ENCODE measurements at regions not wholly inside any gene's neighbourhood (a gene's known extent, or its start where the extent isn't known, plus 50 kb on each side); places are given as distances from the start of the nearest gene placed in this dataset.

DNA sequence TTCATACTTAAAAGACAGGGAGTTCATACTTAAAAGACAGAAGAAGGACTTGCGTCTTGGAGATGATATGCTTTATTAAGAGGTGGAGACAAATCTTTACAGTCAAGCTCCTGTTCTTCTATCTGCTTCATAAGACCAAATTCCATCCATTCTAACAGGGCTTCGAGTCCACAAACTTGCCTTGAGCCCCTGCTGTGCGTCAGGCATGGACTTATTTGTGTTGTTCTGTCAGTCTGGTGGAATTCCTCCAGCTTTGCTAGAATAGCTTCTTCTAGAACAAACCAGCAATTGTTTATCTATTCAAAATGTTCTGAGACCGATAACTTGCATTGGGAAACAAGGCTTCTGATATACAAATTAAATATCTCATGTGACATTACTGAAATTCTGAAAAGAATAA lies 73.9 kb upstream of the SOX11 start:
- TF ChIP-seq JUN (IDR thresholded peaks at IDR 0.05) (no peak), RNF2 (IDR thresholded peaks at IDR 0.05; ENCODE audit: borderline replicate concordance, low read depth) (no peak), RFX5 (IDR thresholded peaks at IDR 0.05) (no peak), POLR2A (IDR thresholded peaks at IDR 0.05; ENCODE audit: low read length) (no peak), ESRRA (IDR thresholded peaks at IDR 0.05; ENCODE audit: borderline replicate concordance, low read length) (no peak), KDM1A (IDR thresholded peaks at IDR 0.05; ENCODE audit: low read depth) (no peak), RAD21 (conservative IDR thresholded peaks at IDR 0.05 in 1 of 2, IDR thresholded peaks at IDR 0.05 in 1 of 2) (no peak), NFE2L2 (conservative IDR thresholded peaks at IDR 0.05; ENCODE audit: low read length) (no peak), RARB (CRISPR knock-in tag; IDR thresholded peaks at IDR 0.05) (no peak), RCOR1 (IDR thresholded peaks at IDR 0.05; ENCODE audit: low read depth, low read length) (no peak)
- TF ChIP-seq, protein P1, sequence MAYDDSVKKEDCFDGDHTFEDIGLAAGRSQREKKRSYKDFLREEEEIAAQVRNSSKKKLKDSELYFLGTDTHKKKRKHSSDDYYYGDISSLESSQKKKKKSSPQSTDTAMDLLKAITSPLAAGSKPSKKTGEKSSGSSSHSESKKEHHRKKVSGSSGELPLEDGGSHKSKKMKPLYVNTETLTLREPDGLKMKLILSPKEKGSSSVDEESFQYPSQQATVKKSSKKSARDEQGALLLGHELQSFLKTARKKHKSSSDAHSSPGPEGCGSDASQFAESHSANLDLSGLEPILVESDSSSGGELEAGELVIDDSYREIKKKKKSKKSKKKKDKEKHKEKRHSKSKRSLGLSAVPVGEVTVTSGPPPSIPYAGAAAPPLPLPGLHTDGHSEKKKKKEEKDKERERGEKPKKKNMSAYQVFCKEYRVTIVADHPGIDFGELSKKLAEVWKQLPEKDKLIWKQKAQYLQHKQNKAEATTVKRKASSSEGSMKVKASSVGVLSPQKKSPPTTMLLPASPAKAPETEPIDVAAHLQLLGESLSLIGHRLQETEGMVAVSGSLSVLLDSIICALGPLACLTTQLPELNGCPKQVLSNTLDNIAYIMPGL (CRISPR knock-in tag; IDR thresholded peaks at IDR 0.05; ENCODE audit: borderline replicate concordance) = no peak
- TF ChIP-seq, protein P2, sequence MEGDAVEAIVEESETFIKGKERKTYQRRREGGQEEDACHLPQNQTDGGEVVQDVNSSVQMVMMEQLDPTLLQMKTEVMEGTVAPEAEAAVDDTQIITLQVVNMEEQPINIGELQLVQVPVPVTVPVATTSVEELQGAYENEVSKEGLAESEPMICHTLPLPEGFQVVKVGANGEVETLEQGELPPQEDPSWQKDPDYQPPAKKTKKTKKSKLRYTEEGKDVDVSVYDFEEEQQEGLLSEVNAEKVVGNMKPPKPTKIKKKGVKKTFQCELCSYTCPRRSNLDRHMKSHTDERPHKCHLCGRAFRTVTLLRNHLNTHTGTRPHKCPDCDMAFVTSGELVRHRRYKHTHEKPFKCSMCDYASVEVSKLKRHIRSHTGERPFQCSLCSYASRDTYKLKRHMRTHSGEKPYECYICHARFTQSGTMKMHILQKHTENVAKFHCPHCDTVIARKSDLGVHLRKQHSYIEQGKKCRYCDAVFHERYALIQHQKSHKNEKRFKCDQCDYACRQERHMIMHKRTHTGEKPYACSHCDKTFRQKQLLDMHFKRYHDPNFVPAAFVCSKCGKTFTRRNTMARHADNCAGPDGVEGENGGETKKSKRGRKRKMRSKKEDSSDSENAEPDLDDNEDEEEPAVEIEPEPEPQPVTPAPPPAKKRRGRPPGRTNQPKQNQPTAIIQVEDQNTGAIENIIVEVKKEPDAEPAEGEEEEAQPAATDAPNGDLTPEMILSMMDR (IDR thresholded peaks at IDR 0.05) = no peak
- TF ChIP-seq, protein P3, sequence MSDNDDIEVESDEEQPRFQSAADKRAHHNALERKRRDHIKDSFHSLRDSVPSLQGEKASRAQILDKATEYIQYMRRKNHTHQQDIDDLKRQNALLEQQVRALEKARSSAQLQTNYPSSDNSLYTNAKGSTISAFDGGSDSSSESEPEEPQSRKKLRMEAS (IDR thresholded peaks at IDR 0.05) = no peak
- TF ChIP-seq, protein P4, sequence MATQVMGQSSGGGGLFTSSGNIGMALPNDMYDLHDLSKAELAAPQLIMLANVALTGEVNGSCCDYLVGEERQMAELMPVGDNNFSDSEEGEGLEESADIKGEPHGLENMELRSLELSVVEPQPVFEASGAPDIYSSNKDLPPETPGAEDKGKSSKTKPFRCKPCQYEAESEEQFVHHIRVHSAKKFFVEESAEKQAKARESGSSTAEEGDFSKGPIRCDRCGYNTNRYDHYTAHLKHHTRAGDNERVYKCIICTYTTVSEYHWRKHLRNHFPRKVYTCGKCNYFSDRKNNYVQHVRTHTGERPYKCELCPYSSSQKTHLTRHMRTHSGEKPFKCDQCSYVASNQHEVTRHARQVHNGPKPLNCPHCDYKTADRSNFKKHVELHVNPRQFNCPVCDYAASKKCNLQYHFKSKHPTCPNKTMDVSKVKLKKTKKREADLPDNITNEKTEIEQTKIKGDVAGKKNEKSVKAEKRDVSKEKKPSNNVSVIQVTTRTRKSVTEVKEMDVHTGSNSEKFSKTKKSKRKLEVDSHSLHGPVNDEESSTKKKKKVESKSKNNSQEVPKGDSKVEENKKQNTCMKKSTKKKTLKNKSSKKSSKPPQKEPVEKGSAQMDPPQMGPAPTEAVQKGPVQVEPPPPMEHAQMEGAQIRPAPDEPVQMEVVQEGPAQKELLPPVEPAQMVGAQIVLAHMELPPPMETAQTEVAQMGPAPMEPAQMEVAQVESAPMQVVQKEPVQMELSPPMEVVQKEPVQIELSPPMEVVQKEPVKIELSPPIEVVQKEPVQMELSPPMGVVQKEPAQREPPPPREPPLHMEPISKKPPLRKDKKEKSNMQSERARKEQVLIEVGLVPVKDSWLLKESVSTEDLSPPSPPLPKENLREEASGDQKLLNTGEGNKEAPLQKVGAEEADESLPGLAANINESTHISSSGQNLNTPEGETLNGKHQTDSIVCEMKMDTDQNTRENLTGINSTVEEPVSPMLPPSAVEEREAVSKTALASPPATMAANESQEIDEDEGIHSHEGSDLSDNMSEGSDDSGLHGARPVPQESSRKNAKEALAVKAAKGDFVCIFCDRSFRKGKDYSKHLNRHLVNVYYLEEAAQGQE (IDR thresholded peaks at IDR 0.05) = no peak
